Fibroblast of villous mesenchyme (primary cell): ENCODE measurements at regions not wholly inside any gene's neighbourhood (a gene's known extent, or its start where the extent isn't known, plus 50 kb on each side); places are given as distances from the start of the nearest gene placed in this dataset.

ENCODE experiments used
- DNase-seq: peaks from one replicate; pipeline ENCODE4 v3.0.0-alpha.2; 2010; ENCODE audit warnings: low read depth
- H3K4me3 ChIP-seq: 2 replicates; pipeline ENCODE4 v1.5.1; 2011; ENCODE audit warnings: low read depth, mild to moderate bottlenecking, low read length
- CTCF ChIP-seq: IDR thresholded peaks from 2 replicates; pipeline ENCODE4 v1.5.1; 2012; ENCODE audit warnings: low read depth, mild to moderate bottlenecking, low read length; ENCODE audit not compliant: insufficient read depth

GRCh38 chr9:17987189-17987588 is 408.3 kb downstream of the SH3GL2 start:
- DNase-seq, result no peak
- TF ChIP-seq CTCF, result no peak
- H3K4me3 ChIP-seq, result no peak overlapping the region

- TF ChIP-seq CTCF, result no peak
- no peak overlapping the region for H3K4me3 ChIP-seq
- DNase-seq, result no peak
Observed at GRCh38 chr9:17988489-17988888, 409.6 kb downstream of the SH3GL2 start.

- no peak overlapping the region for H3K4me3 ChIP-seq
- DNase-seq, result no peak
- TF ChIP-seq CTCF, result no peak
Observed at GRCh38 chr9:17990602-17991001, 411.7 kb downstream of the SH3GL2 start.

GRCh38 chr9:17993024-17993423 is 414.2 kb downstream of the SH3GL2 start:
- H3K4me3 ChIP-seq, result no peak overlapping the region
- no peak for TF ChIP-seq CTCF
- DNase-seq, result no peak

GRCh38 chr9:17994695-17995425 is 416.0 kb downstream of the SH3GL2 start:
- no peak for TF ChIP-seq CTCF
- DNase-seq, result peak; percentile 15
- no peak overlapping the region for H3K4me3 ChIP-seq

- no peak for DNase-seq
- H3K4me3 ChIP-seq, result no peak overlapping the region
- TF ChIP-seq CTCF, result no peak
Observed at GRCh38 chr9:17996728-17997127, 417.9 kb downstream of the SH3GL2 start.
